NT2/D1 (cell line): ENCODE measurements at regions not wholly inside any gene's neighbourhood (a gene's known extent, or its start where the extent isn't known, plus 50 kb on each side); places are given as distances from the start of the nearest gene placed in this dataset.

ENCODE experiments used
- SUZ12 ChIP-seq: IDR thresholded peaks from 2 replicates; pipeline ENCODE4 v1.6.1; 2011; ENCODE audit not compliant: insufficient read length, insufficient read depth; ENCODE audit errors: extremely low read depth
- YY1 ChIP-seq: IDR thresholded peaks from 2 replicates; pipeline ENCODE4 v1.6.1; 2011; ENCODE audit not compliant: insufficient read length, insufficient read depth

DNA sequence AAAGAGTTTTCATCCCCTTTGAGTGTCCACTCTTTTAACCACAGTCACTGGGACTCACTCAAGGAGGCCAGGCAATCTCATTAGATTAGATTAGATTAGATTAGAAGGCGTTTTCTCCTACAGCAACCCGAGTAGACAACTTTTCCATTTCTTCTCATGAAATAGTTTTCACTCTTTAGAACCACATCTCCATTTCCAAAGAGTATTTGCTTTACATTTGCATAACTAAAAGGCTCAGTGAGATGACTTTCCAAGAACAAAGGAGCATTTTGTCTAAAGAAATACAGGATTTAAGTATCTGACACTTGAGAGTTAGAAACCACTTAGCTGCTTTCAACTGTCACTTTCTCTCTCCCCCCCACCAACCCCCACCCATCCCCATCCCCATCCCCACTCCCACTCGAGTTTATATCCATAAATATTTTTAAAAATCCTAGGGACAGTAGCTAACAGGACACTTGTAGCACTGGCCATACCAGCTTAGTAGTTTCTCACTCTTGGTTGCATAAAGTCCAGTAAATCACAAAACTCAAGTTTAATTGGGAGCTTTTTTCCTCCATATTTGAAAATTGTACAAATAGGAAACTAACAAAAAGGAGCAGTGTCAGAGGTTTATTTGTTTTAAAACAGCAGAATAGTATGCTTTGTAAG is 2202.9 kb upstream of the WWC1 start:
- TF ChIP-seq SUZ12 (no peak), YY1 (no peak)
